ENCODE measurements at regions not wholly inside any gene's neighbourhood (a gene's known extent, or its start where the extent isn't known, plus 50 kb on each side); places are given as distances from the start of the nearest gene placed in this dataset.

DNA sequence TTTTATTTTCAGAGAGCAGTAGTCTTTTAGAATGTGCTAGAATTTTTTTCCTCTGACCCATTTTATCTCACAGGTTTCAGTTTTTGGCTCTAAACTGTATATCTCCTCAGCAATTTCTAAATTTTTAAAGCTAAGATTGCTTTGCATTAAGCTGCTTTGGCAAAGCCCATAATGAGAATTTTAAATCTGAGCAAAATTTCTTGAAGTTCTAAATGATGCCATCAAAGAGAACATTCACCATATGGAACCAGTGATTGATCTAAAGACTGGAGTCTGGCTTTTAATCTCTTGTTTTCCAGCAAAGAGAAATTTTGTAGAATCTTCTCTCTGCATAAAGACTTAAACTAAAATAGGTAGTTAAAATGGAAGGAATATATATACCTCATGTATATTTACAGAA, 313.6 kb downstream of the TBC1D32 start:
- TF ChIP-seq TAF1 (IDR thresholded peaks at IDR 0.05; ENCODE audit: borderline replicate concordance, insufficient read depth, low read length) = no peak

GRCh38 chr6:121008553-121008952, 325.7 kb downstream of the TBC1D32 start:
- TF ChIP-seq FOXP2 (optimal IDR thresholded peaks at IDR 0.05; ENCODE audit: borderline replicate concordance, extremely low read depth, extremely low read length, insufficient read depth) (no peak), POLR2AphosphoS5 (IDR thresholded peaks at IDR 0.05; ENCODE audit: low read depth, low read length) (no peak), TAF1 (IDR thresholded peaks at IDR 0.05; ENCODE audit: borderline replicate concordance, insufficient read depth, low read length) (no peak), SIN3A (IDR thresholded peaks at IDR 0.05; ENCODE audit: borderline replicate concordance, insufficient read depth, low read length) (no peak)
- TF ChIP-seq, protein P1, sequence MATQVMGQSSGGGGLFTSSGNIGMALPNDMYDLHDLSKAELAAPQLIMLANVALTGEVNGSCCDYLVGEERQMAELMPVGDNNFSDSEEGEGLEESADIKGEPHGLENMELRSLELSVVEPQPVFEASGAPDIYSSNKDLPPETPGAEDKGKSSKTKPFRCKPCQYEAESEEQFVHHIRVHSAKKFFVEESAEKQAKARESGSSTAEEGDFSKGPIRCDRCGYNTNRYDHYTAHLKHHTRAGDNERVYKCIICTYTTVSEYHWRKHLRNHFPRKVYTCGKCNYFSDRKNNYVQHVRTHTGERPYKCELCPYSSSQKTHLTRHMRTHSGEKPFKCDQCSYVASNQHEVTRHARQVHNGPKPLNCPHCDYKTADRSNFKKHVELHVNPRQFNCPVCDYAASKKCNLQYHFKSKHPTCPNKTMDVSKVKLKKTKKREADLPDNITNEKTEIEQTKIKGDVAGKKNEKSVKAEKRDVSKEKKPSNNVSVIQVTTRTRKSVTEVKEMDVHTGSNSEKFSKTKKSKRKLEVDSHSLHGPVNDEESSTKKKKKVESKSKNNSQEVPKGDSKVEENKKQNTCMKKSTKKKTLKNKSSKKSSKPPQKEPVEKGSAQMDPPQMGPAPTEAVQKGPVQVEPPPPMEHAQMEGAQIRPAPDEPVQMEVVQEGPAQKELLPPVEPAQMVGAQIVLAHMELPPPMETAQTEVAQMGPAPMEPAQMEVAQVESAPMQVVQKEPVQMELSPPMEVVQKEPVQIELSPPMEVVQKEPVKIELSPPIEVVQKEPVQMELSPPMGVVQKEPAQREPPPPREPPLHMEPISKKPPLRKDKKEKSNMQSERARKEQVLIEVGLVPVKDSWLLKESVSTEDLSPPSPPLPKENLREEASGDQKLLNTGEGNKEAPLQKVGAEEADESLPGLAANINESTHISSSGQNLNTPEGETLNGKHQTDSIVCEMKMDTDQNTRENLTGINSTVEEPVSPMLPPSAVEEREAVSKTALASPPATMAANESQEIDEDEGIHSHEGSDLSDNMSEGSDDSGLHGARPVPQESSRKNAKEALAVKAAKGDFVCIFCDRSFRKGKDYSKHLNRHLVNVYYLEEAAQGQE (IDR thresholded peaks at IDR 0.05; ENCODE audit: insufficient read depth in 1 of 2, low read depth in 2 of 2, low read length in 2 of 2) = no peak

GRCh38 chr6:121006024-121006423, 328.3 kb downstream of the TBC1D32 start:
- no peak for TF ChIP-seq FOXP2 (optimal IDR thresholded peaks at IDR 0.05; ENCODE audit: borderline replicate concordance, extremely low read depth, extremely low read length, insufficient read depth)
- TF ChIP-seq, protein P1 (IDR thresholded peaks at IDR 0.05; ENCODE audit: insufficient read depth in 1 of 2, low read depth in 2 of 2, low read length in 2 of 2) = no peak
- TF ChIP-seq TAF1 (IDR thresholded peaks at IDR 0.05; ENCODE audit: borderline replicate concordance, insufficient read depth, low read length) = no peak
- TF ChIP-seq SIN3A (IDR thresholded peaks at IDR 0.05; ENCODE audit: borderline replicate concordance, insufficient read depth, low read length) = no peak
- TF ChIP-seq POLR2AphosphoS5 (IDR thresholded peaks at IDR 0.05; ENCODE audit: low read depth, low read length) = no peak

DNA sequence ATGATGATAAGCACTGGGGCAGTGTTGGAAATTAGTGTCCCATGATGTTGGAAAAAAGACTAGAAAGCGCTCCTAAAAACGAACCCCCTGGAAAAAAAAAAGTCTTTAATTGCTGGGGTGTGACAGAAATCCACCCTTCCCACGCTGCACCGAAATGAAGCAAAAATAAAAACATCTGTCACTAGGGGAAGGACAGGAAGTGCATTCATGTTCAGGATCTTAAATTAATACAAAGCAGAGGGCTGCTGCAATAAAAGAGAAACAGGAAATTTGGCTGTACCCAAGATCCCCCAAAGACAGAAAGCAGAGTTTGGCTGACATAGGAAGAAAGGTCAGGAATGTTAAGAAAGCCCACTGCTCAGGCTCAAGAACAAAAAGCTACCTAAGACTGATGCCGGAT, 333.9 kb downstream of the TBC1D32 start:
- TF ChIP-seq, protein P1 (IDR thresholded peaks at IDR 0.05; ENCODE audit: insufficient read depth in 1 of 2, low read depth in 2 of 2, low read length in 2 of 2) = no peak
- TF ChIP-seq POLR2AphosphoS5 (IDR thresholded peaks at IDR 0.05; ENCODE audit: low read depth, low read length) (no peak), FOXP2 (optimal IDR thresholded peaks at IDR 0.05; ENCODE audit: borderline replicate concordance, extremely low read depth, extremely low read length, insufficient read depth) (no peak), SIN3A (IDR thresholded peaks at IDR 0.05; ENCODE audit: borderline replicate concordance, insufficient read depth, low read length) (no peak), TAF1 (IDR thresholded peaks at IDR 0.05; ENCODE audit: borderline replicate concordance, insufficient read depth, low read length) (no peak)

GRCh38 chr6:120996340-120996739, 337.9 kb downstream of the TBC1D32 start:
- no peak for TF ChIP-seq FOXP2 (optimal IDR thresholded peaks at IDR 0.05; ENCODE audit: borderline replicate concordance, extremely low read depth, extremely low read length, insufficient read depth)
- no peak for TF ChIP-seq POLR2AphosphoS5 (IDR thresholded peaks at IDR 0.05; ENCODE audit: low read depth, low read length)

- TF ChIP-seq, protein P1 (IDR thresholded peaks at IDR 0.05; ENCODE audit: insufficient read depth in 1 of 2, low read depth in 2 of 2, low read length in 2 of 2) = no peak
- TF ChIP-seq POLR2AphosphoS5 (IDR thresholded peaks at IDR 0.05; ENCODE audit: low read depth, low read length) (no peak), SIN3A (IDR thresholded peaks at IDR 0.05; ENCODE audit: borderline replicate concordance, insufficient read depth, low read length) (no peak)
Observed at GRCh38 chr6:120994573-120994967, 339.7 kb downstream of the TBC1D32 start.

Data from PFSK-1 (cell line).